ENCODE measurements at regions not wholly inside any gene's neighbourhood (a gene's known extent, or its start where the extent isn't known, plus 50 kb on each side); places are given as distances from the start of the nearest gene placed in this dataset.

- TF ChIP-seq POLR2A (IDR thresholded peaks at IDR 0.05) (no peak), EP300 (IDR thresholded peaks at IDR 0.05) (no peak)
- TF ChIP-seq, protein P1, sequence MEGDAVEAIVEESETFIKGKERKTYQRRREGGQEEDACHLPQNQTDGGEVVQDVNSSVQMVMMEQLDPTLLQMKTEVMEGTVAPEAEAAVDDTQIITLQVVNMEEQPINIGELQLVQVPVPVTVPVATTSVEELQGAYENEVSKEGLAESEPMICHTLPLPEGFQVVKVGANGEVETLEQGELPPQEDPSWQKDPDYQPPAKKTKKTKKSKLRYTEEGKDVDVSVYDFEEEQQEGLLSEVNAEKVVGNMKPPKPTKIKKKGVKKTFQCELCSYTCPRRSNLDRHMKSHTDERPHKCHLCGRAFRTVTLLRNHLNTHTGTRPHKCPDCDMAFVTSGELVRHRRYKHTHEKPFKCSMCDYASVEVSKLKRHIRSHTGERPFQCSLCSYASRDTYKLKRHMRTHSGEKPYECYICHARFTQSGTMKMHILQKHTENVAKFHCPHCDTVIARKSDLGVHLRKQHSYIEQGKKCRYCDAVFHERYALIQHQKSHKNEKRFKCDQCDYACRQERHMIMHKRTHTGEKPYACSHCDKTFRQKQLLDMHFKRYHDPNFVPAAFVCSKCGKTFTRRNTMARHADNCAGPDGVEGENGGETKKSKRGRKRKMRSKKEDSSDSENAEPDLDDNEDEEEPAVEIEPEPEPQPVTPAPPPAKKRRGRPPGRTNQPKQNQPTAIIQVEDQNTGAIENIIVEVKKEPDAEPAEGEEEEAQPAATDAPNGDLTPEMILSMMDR (IDR thresholded peaks at IDR 0.05), result no peak
Observed at GRCh38 chr3:127438371-127438770, 150.5 kb upstream of the PRR20G start.

Measured in ovary (tissue), 3 donors.